ENCODE measurements at regions not wholly inside any gene's neighbourhood (a gene's known extent, or its start where the extent isn't known, plus 50 kb on each side); places are given as distances from the start of the nearest gene placed in this dataset.

DNA sequence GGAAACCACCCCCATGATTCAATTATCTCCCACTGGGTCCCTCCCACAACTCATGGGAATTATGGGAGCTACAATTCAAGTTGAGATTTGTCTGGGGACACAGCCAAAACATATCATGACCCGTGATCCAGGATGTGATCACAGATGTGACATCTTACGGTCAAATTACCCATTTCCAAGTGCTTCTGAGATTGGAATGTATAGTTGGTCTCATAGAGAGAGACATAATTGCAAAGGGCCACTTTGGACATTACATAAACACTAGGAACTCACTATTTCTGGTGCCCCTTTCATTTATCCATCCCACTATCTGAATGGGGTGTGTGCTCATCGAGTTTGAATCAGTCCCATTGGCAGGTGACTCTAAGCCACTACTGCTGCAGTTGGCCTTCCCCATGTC is 204.5 kb downstream of the PHLDA1 start:
- no peak overlapping the region for H3K9ac ChIP-seq
- H3K27ac ChIP-seq (ENCODE audit: low read depth in 2 of 2, low read length in 1 of 2): no peak overlapping the region
- TF ChIP-seq GABPA (IDR thresholded peaks at IDR 0.05; ENCODE audit: low read depth) (no peak), RCOR1 (IDR thresholded peaks at IDR 0.05; ENCODE audit: low read length) (no peak), RFX5 (IDR thresholded peaks at IDR 0.05; ENCODE audit: low read length) (no peak), ELF1 (IDR thresholded peaks at IDR 0.05) (no peak), YY1 (IDR thresholded peaks at IDR 0.05; ENCODE audit: low read depth) (no peak), FOXJ3 (CRISPR knock-in tag; IDR thresholded peaks at IDR 0.05) (no peak), SIN3A (IDR thresholded peaks at IDR 0.05; ENCODE audit: borderline replicate concordance, low read depth, low read length) (no peak), TAF1 (IDR thresholded peaks at IDR 0.05; ENCODE audit: borderline replicate concordance, low read depth, low read length) (no peak), RXRA (IDR thresholded peaks at IDR 0.05; ENCODE audit: borderline replicate concordance, low read depth) (no peak), NRF1 (IDR thresholded peaks at IDR 0.05; ENCODE audit: low read depth, low read length) (no peak), JUND (IDR thresholded peaks at IDR 0.05) (no peak), TCF12 (IDR thresholded peaks at IDR 0.05) (no peak), FOSL2 (IDR thresholded peaks at IDR 0.05; ENCODE audit: borderline replicate concordance, low read depth) (no peak), EP300 (IDR thresholded peaks at IDR 0.05; ENCODE audit: borderline replicate concordance in 1 of 2, low read depth in 1 of 2, low read length in 1 of 2) (no peak)
- TF ChIP-seq, protein P1, sequence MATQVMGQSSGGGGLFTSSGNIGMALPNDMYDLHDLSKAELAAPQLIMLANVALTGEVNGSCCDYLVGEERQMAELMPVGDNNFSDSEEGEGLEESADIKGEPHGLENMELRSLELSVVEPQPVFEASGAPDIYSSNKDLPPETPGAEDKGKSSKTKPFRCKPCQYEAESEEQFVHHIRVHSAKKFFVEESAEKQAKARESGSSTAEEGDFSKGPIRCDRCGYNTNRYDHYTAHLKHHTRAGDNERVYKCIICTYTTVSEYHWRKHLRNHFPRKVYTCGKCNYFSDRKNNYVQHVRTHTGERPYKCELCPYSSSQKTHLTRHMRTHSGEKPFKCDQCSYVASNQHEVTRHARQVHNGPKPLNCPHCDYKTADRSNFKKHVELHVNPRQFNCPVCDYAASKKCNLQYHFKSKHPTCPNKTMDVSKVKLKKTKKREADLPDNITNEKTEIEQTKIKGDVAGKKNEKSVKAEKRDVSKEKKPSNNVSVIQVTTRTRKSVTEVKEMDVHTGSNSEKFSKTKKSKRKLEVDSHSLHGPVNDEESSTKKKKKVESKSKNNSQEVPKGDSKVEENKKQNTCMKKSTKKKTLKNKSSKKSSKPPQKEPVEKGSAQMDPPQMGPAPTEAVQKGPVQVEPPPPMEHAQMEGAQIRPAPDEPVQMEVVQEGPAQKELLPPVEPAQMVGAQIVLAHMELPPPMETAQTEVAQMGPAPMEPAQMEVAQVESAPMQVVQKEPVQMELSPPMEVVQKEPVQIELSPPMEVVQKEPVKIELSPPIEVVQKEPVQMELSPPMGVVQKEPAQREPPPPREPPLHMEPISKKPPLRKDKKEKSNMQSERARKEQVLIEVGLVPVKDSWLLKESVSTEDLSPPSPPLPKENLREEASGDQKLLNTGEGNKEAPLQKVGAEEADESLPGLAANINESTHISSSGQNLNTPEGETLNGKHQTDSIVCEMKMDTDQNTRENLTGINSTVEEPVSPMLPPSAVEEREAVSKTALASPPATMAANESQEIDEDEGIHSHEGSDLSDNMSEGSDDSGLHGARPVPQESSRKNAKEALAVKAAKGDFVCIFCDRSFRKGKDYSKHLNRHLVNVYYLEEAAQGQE (IDR thresholded peaks at IDR 0.05; ENCODE audit: low read depth, low read length): no peak
- TF ChIP-seq, protein P2, sequence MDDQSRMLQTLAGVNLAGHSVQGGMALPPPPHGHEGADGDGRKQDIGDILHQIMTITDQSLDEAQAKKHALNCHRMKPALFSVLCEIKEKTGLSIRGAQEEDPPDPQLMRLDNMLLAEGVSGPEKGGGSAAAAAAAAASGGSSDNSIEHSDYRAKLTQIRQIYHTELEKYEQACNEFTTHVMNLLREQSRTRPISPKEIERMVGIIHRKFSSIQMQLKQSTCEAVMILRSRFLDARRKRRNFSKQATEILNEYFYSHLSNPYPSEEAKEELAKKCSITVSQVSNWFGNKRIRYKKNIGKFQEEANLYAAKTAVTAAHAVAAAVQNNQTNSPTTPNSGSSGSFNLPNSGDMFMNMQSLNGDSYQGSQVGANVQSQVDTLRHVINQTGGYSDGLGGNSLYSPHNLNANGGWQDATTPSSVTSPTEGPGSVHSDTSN (IDR thresholded peaks at IDR 0.05): no peak
- TF ChIP-seq, protein P3, sequence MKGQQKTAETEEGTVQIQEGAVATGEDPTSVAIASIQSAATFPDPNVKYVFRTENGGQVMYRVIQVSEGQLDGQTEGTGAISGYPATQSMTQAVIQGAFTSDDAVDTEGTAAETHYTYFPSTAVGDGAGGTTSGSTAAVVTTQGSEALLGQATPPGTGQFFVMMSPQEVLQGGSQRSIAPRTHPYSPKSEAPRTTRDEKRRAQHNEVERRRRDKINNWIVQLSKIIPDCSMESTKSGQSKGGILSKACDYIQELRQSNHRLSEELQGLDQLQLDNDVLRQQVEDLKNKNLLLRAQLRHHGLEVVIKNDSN (IDR thresholded peaks at IDR 0.05; ENCODE audit: borderline replicate concordance, low read depth): no peak
- TF ChIP-seq, protein P4, sequence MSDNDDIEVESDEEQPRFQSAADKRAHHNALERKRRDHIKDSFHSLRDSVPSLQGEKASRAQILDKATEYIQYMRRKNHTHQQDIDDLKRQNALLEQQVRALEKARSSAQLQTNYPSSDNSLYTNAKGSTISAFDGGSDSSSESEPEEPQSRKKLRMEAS (IDR thresholded peaks at IDR 0.05; ENCODE audit: low read depth): no peak
- TF ChIP-seq, protein P5, sequence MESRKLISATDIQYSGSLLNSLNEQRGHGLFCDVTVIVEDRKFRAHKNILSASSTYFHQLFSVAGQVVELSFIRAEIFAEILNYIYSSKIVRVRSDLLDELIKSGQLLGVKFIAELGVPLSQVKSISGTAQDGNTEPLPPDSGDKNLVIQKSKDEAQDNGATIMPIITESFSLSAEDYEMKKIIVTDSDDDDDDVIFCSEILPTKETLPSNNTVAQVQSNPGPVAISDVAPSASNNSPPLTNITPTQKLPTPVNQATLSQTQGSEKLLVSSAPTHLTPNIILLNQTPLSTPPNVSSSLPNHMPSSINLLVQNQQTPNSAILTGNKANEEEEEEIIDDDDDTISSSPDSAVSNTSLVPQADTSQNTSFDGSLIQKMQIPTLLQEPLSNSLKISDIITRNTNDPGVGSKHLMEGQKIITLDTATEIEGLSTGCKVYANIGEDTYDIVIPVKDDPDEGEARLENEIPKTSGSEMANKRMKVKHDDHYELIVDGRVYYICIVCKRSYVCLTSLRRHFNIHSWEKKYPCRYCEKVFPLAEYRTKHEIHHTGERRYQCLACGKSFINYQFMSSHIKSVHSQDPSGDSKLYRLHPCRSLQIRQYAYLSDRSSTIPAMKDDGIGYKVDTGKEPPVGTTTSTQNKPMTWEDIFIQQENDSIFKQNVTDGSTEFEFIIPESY (IDR thresholded peaks at IDR 0.05; ENCODE audit: borderline replicate concordance, low read depth): no peak
- no peaks in the 10 kb centered on the region for H3K9me2 ChIP-seq
- no peaks in the 10 kb centered on the region for H3F3A ChIP-seq (replicated peaks; ENCODE audit: insufficient read depth)
- H3K4me2 ChIP-seq: no peak overlapping the region
- DNase-seq: no peak
- H3K4me3 ChIP-seq (ENCODE audit: low read depth in 2 of 2, low read length in 1 of 2): no peak overlapping the region
- 92% methylated on average over 3 of the region's 3 CpGs for WGBS (ENCODE audit: low lambda C conversion rate)
- H3K9me3 ChIP-seq: no peaks in the 10 kb centered on the region
- H3K36me3 ChIP-seq (replicated peaks in 1 of 2; ENCODE audit: control insufficient read depth in 1 of 2, insufficient read depth in 2 of 2, low read length in 1 of 2): no peaks in the 10 kb centered on the region
- peaks cover 0 to 2% of the 10 kb centered on the region in 2 experiments; a peak in 2 of 4 replicates for H3K4me1 ChIP-seq (ENCODE audit: control insufficient read depth in 1 of 2, insufficient read depth in 2 of 2, low read depth in 1 of 2, low read length in 1 of 2)
- CTCF ChIA-PET: interaction anchor here (0.9 kb wide), 1 partner anchor 14 kb away, joined by 4 read pairs; no protein-coding TSS in a partner anchor
- no peak overlapping the region for H2AFZ ChIP-seq (ENCODE audit: low read depth)
- no peaks in the 10 kb centered on the region for H3K79me2 ChIP-seq (ENCODE audit: insufficient read depth)
- no peaks in the 10 kb centered on the region for H4K20me1 ChIP-seq (ENCODE audit: insufficient read depth)
- H3K27me3 ChIP-seq (ENCODE audit: insufficient read depth): no peaks in the 10 kb centered on the region
- POLR2A ChIA-PET: no interaction called here
